ENCODE measurements at regions not wholly inside any gene's neighbourhood (a gene's known extent, or its start where the extent isn't known, plus 50 kb on each side); places are given as distances from the start of the nearest gene placed in this dataset.
"Not testable (repeated sequence)": the region's sequence is repeated elsewhere in the genome, so short reads cannot be mapped to it uniquely, and the experiment has no call there.

- DNase-seq = no peak
These were observed 72.4 kb upstream of the BACH2 start for GRCh38 chr6:90369024-90369519.

GRCh38 chr6:90368601-90369000 lies 72.0 kb upstream of the BACH2 start:
- no peak for DNase-seq

DNA sequence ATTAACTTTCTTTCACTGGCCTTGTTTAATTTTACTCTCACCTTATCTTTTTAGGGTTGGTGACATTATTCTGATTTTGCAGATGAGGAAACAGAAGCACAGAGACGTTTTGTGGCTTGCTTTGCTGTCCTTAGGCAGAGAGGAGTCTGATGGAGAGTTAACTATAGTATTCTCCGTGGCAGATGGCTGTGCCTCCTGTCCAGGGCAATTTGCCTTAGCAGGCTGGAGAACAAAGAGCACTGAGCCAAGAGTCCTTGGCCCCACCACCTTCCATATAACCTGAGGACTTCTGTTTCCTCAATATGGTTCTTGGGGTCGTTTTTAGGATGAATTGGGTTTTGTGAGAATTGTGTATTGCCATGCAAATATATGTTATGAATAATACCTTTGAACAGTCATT lies 71.4 kb upstream of the BACH2 start:
- no peak for DNase-seq

DNA sequence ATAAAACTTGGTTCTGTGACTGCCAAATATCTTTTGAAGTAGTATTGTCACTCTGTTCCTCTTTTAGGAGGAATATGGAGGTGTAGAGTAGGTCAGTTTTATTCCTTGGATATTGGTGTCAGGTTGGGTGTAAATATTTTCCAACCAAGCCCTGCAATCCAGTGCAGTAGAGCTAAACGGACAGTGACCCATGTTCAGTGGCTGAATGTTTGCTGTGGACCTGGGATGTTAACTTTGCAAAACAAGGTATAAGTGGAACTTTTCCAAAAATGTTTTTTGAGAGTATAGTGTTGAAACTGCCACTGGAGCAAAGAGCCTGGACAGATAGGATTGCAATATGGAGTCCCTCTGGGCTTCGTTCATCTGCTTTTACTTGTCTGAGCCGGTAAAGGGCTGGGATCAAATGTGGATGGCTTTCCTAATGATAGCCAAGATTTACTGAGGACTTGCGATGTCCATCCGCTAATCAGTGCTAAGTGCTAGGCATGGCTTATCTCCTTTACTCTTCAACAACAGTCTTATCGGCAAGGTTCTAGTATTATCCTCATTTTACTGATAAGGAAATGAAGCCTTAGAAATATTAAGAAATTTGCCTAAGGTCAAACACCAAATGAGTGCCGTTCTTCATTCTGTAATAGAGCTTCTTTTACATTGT lies 69.0 kb upstream of the BACH2 start:
- no peak for DNase-seq

GRCh38 chr6:90365002-90365401 lies 68.4 kb upstream of the BACH2 start:
- DNase-seq = no peak

GRCh38 chr6:90364286-90364685 lies 67.6 kb upstream of the BACH2 start:
- no peak for DNase-seq

DNA sequence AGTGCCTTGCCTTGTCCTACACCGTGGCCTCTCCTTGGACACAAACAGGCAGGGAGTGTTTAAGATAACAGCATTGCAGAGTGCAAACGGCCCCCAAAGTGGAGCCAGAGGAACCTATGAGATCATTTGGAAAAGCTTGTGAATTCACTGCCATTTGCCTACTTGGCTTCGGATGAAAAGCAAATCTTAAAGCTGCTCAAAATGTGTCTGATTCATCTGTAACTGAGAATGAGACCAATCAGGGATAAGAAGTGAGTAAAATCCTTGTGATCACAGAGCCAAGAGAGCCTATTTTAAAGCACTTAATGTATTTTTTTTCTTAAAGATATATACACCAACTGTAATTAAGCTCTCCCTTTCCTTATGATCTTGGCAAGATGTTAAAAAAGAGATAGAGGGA lies 65.7 kb upstream of the BACH2 start:
- no peak for DNase-seq

- DNase-seq = no peak
These were observed 64.5 kb upstream of the BACH2 start for GRCh38 chr6:90361174-90361573.

- DNase-seq = not testable (repeated sequence)
These were observed 61.6 kb upstream of the BACH2 start for GRCh38 chr6:90358036-90358770.

DNA sequence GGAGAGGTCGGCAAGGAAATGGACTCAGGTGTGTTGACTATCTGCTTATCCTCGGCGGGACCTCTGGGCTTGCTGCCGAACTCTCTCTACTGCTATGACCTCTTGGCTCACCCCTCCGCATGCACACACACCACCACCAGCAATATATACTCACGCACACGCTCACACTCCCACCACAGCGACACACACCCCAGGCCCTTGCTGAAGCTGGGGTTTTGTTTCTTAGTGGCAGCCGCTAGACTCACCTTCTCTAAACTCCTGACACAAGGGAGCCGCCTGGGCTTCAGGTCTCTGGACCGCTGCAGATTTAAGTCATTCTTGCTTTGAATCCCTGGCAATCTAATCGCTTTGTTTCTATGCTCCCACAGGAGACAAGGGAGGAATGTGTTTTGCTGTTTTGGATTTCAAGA lies 59.4 kb upstream of the BACH2 start:
- DNase-seq = no peak

DNA sequence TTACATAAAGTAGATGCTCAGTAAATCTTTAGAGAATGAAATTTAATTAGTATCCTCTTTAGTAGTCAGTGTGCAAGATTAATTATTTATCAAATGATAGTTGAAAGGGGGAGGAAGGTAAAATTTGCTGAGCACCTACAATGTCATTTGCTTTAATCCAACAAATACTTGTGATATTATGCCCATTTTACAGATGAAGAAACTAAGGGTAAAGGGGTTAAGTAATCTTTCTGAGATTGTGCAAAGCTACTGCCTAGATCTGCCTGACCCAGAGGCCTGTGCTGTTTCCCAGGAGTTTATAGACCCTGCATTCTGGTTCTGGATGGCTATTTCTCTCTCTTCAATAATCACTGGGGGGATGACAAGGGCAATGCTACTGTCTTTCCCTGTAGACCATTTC lies 58.3 kb upstream of the BACH2 start:
- no peak for DNase-seq

GRCh38 chr6:90351696-90352095 lies 55.1 kb upstream of the BACH2 start:
- DNase-seq = no peak

- DNase-seq = no peak
These were observed 54.3 kb upstream of the BACH2 start for GRCh38 chr6:90350689-90351554.

DNA sequence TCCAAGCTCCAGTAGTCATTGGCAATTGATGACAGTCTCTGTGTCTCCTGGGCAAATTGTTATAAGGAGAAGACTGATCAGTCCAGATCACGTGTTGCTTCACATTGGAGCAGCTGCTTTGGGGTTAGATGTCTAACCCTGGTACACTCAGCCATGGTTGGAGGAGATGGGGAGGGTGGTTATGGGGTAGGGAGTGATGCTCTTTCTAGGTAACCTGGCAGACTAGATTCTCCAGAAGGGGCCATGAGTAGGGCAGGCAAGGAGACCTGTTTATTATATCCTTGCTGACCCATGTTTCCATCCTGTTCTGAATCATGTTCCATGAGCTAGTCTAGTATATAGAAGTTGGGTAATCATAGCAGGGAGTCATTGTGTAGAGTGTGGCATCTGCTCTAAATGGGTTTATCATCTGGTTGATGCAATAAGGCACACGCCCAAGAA lies 50.8 kb upstream of the BACH2 start:
- no peak for DNase-seq

GRCh38 chr6:90346729-90347128 lies 50.1 kb upstream of the BACH2 start:
- DNase-seq = no peak

All from NCI-H1417 (cell line).